ENCODE measurements at regions not wholly inside any gene's neighbourhood (a gene's known extent, or its start where the extent isn't known, plus 50 kb on each side); places are given as distances from the start of the nearest gene placed in this dataset.

GRCh38 chr15:87753539-87753938, 503.0 kb downstream of the NTRK3 start:
- TF ChIP-seq ZFX (IDR thresholded peaks at IDR 0.05; ENCODE audit: borderline replicate concordance) (no peak), CTCF (IDR thresholded peaks at IDR 0.05) (no peak)
- no peak overlapping the region for H3K27ac ChIP-seq

DNA sequence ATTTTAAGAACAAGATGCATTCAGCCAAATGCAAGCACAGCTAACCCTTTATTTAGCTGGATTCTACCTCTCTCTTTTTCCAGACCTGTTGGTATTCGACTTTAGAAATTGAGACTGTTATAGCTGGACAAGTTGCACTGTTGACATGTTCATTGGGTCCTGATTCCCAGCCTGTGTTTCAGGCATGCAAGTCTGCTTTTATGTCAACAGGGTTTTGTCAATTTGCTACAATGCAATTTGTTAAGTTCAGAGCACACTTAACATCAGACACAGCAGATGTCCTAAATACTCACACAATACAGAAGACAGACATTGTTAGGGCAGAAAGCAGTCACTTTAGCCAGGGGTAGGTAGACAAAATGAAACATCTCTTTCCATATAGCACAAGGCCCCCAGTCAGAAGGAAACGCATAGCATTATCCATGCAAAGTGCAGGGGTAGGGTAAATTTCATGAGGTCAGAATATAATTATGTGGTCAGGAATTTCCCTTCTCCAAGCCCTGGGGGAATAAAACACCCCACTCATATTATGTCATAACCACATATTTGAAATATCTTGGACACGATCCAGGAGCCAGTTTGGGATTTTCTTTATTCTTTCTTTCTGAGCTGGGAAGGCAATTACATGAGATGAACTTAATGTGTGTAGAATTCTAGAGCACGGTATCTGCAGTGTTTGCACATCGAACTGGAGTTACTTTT, 504.1 kb downstream of the NTRK3 start:
- H3K27ac ChIP-seq: no peak overlapping the region
- no peak for TF ChIP-seq CTCF (IDR thresholded peaks at IDR 0.05)

- H3K27ac ChIP-seq: no peak overlapping the region
- TF ChIP-seq ZFX (IDR thresholded peaks at IDR 0.05; ENCODE audit: borderline replicate concordance) (no peak), CTCF (IDR thresholded peaks at IDR 0.05) (no peak)
Observed at GRCh38 chr15:87748483-87748882, 508.1 kb downstream of the NTRK3 start.

DNA sequence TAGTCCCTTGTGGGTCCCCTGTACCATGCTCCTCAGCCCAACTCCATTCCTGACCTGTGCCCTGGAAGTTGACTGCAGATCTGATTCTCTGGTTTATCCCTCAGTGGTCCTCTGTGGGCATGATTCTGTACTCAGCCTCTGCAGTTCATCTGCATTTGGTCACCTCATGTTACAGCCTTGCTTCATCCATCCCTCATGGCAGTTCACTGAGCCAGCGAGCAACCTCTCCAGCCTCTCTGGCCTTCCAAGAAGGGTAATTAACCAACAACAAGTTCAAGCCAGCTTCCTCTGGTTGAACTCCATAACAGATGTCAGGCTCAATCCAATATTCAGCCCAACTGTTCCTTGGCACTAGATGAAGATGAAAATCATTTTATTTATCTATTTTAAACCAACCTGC, 509.5 kb downstream of the NTRK3 start:
- TF ChIP-seq ZFX (IDR thresholded peaks at IDR 0.05; ENCODE audit: borderline replicate concordance) (no peak), CTCF (IDR thresholded peaks at IDR 0.05) (no peak)
- no peak overlapping the region for H3K27ac ChIP-seq

GRCh38 chr15:87746333-87746732, 510.2 kb downstream of the NTRK3 start:
- no peak overlapping the region for H3K27ac ChIP-seq
- no peak for TF ChIP-seq ZFX (IDR thresholded peaks at IDR 0.05; ENCODE audit: borderline replicate concordance)
- TF ChIP-seq CTCF (IDR thresholded peaks at IDR 0.05): no peak

- TF ChIP-seq ZFX (IDR thresholded peaks at IDR 0.05; ENCODE audit: borderline replicate concordance): no peak
- TF ChIP-seq CTCF (IDR thresholded peaks at IDR 0.05): no peak
Observed at GRCh38 chr15:87744815-87745214, 511.7 kb downstream of the NTRK3 start.

DNA sequence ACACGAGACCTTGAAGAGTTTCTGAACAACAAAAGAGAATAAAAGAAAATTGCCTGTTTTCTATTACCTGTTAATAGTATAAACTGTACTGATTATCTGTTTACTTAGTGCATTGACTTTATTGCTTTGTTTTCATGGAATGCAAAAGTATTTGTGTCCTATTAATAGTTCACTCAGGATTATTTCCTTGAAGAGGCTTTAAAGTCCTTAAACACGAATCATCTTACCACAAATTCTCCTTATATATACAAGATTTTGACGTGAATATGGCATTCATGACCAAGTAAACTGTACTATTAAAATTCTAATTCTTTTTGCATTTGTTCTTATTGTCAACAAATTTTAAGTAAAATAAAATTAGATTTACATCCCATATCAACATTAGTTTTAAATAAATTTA, 513.0 kb downstream of the NTRK3 start:
- H3K27ac ChIP-seq: no peak overlapping the region
- TF ChIP-seq CTCF (IDR thresholded peaks at IDR 0.05): no peak
- TF ChIP-seq ZFX (IDR thresholded peaks at IDR 0.05; ENCODE audit: borderline replicate concordance): no peak

More at GRCh38 chr15:87744815-87745214, 511.7 kb downstream of the NTRK3 start:
- H3K27ac ChIP-seq: no peak overlapping the region

Measured in 22Rv1 (cell line).